DND-41 (cell line): ENCODE measurements at regions not wholly inside any gene's neighbourhood (a gene's known extent, or its start where the extent isn't known, plus 50 kb on each side); places are given as distances from the start of the nearest gene placed in this dataset.

ENCODE experiments used
- ATAC-seq: fragments of 200-7000 bp; cut with Tn5 transposase; 3 replicates; pipeline ENCODE4 v1.9.1; 2021; ENCODE audit warnings: low read depth; ENCODE audit not compliant: insufficient read depth
- DNase-seq: peaks from one replicate; pipeline ENCODE4 v3.0.0-alpha.2; 2020
- H2AFZ ChIP-seq: 2 replicates; pipeline ENCODE4 v1.6.0; 2012; ENCODE audit warnings: low read depth, low read length
- H3K27ac ChIP-seq: 2 replicates; pipeline ENCODE4 v1.5.1; 2012; ENCODE audit warnings: low read length, inconsistent platforms
- H3K27me3 ChIP-seq: fragments of 200-600 bp; sonication (generic); 2 replicates; pipeline ENCODE4 v1.6.0; 2012; ENCODE audit warnings: low read length, mild to moderate bottlenecking, inconsistent platforms; ENCODE audit not compliant: insufficient read depth, poor library complexity
- H3K36me3 ChIP-seq: 2 replicates; pipeline ENCODE4 v1.5.1; 2012; ENCODE audit warnings: low read length, inconsistent platforms; ENCODE audit not compliant: insufficient read depth
- H3K4me1 ChIP-seq: 2 replicates; pipeline ENCODE4 v1.5.1; 2012; ENCODE audit warnings: mild to moderate bottlenecking, low read length; ENCODE audit not compliant: insufficient read depth
- H3K4me2 ChIP-seq: 2 replicates; pipeline ENCODE4 v1.6.0; 2012; ENCODE audit warnings: mild to moderate bottlenecking, moderate library complexity, low read length, inconsistent platforms; ENCODE audit not compliant: insufficient read depth
- H3K4me3 ChIP-seq, 2 experiments: fragments of 200-600 bp in 1 of 2; shearing (Covaris generic) in 1 of 2; 2 replicates each; pipeline ENCODE4 v1.5.1; 2012 to 2016; ENCODE audit warnings: inconsistent platforms in 2 of 2, low read length in 2 of 2, mild to moderate bottlenecking in 2 of 2, low read depth in 1 of 2, moderate library complexity in 1 of 2
- H3K79me2 ChIP-seq: 2 replicates; pipeline ENCODE4 v1.6.0; 2012; ENCODE audit warnings: low read length, inconsistent platforms; ENCODE audit not compliant: insufficient read depth
- H3K9ac ChIP-seq: 2 replicates; pipeline ENCODE4 v1.6.0; 2012; ENCODE audit warnings: low read depth, mild to moderate bottlenecking, inconsistent platforms, low read length, moderate library complexity
- H3K9me3 ChIP-seq: 2 replicates; pipeline ENCODE4 v1.5.1; 2012; ENCODE audit warnings: low read length, moderate library complexity, mild to moderate bottlenecking, inconsistent platforms; ENCODE audit not compliant: insufficient read depth, severe bottlenecking
- H4K20me1 ChIP-seq: 2 replicates; pipeline ENCODE4 v1.6.0; 2012; ENCODE audit warnings: low read length; ENCODE audit not compliant: insufficient read depth
- EZH2 ChIP-seq: IDR thresholded peaks from 3 replicates; pipeline ENCODE4 v1.6.1; 2012; ENCODE audit warnings: borderline replicate concordance, low read depth, mild to moderate bottlenecking, moderate library complexity, low read length, inconsistent platforms; ENCODE audit not compliant: severe bottlenecking
- TF ChIP-seq, protein P1 (sequence below): IDR thresholded peaks from 2 replicates; pipeline ENCODE4 v1.5.1; 2012; ENCODE audit warnings: borderline replicate concordance, low read length, moderate library complexity, mild to moderate bottlenecking; ENCODE audit not compliant: poor library complexity, severe bottlenecking; ENCODE audit errors: extremely low read depth

DNA sequence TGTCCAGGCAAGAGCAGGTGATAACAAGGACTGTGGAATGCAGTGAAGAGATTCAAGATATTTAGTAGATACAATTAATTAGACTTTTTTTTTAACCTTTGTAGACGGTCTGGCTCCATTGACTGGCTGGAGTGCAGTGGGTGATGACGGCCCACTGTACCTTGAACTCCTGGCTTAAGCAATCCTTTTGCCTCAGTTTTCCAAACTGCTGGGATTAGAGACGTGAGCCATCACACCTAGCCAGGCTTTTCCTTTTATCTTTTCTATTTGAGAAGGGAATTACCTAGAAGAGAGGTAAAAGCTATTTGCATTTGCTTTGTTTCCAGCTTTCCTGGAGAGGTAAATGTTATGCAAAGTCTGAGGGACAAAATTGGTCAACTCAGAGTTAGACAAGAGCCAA is 213.0 kb upstream of the MAGI2 start:
- TF ChIP-seq, protein P1, sequence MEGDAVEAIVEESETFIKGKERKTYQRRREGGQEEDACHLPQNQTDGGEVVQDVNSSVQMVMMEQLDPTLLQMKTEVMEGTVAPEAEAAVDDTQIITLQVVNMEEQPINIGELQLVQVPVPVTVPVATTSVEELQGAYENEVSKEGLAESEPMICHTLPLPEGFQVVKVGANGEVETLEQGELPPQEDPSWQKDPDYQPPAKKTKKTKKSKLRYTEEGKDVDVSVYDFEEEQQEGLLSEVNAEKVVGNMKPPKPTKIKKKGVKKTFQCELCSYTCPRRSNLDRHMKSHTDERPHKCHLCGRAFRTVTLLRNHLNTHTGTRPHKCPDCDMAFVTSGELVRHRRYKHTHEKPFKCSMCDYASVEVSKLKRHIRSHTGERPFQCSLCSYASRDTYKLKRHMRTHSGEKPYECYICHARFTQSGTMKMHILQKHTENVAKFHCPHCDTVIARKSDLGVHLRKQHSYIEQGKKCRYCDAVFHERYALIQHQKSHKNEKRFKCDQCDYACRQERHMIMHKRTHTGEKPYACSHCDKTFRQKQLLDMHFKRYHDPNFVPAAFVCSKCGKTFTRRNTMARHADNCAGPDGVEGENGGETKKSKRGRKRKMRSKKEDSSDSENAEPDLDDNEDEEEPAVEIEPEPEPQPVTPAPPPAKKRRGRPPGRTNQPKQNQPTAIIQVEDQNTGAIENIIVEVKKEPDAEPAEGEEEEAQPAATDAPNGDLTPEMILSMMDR = no peak
- no peak for TF ChIP-seq EZH2
- Histone ChIP-seq H3K9ac (no peak overlapping the region), H3K79me2 (no peaks in the 10 kb centered on the region), H3K27me3 (no peaks in the 10 kb centered on the region), H3K4me2 (no peak overlapping the region), H3K4me3 (no peak overlapping the region), H2AFZ (no peak overlapping the region), H3K4me1 (no peaks in the 10 kb centered on the region), H3K27ac (no peak overlapping the region), H3K9me3 (no peaks in the 10 kb centered on the region), H3K36me3 (no peaks in the 10 kb centered on the region), H4K20me1 (no peaks in the 10 kb centered on the region)
- no peak for ATAC-seq
- DNase-seq = no peak

DNA sequence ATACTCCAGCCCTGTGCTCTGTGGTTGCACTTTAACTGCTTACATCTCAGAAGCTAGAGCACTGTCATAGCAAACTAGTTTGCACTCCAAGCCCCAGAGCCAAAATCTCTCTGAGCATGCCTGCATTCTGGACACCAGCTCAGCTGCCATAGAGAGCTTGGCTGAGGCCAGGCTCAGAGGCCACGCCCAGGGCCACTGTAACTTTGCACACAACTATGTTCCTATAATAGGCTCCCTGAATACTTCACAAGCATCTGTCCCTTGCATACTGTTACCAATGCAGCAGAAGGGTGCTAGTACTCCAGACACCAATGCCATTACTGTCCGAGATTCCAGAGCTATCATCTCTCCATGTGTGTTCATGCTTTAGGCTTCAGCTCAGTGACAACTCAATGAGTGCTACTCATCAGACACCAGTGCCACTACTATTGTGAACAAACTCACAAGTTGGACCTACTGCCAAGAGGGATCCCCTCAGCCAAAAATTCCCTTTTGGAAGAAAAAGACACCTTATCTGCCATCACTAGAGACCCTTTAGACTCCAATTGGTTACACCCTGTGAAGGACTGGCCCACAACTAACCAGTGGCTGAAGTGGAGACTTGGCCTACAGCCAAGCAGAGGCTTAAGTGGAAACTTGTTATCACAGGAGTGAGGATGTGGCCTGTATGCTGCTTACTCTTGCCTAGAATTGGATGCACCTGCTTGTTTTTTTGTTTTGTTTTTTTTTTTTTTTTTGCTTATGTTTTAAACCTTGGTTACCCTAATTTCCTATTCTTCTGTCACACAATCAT is 211.6 kb upstream of the MAGI2 start:
- Histone ChIP-seq H3K9me3 (no peaks in the 10 kb centered on the region), H3K4me1 (no peaks in the 10 kb centered on the region), H3K9ac (no peak overlapping the region)

GRCh38 chr7:79658304-79658703 is 204.8 kb upstream of the MAGI2 start:
- H3K4me3 ChIP-seq = no peak overlapping the region
- H3K4me2 ChIP-seq = no peak overlapping the region
- H3K79me2 ChIP-seq = no peaks in the 10 kb centered on the region
- no peaks in the 10 kb centered on the region for H4K20me1 ChIP-seq
- H3K9ac ChIP-seq = no peak overlapping the region
- TF ChIP-seq, protein P1 = no peak
- TF ChIP-seq EZH2 = no peak
- no peaks in the 10 kb centered on the region for H3K9me3 ChIP-seq
- no peaks in the 10 kb centered on the region for H3K27me3 ChIP-seq
- no peak overlapping the region for H2AFZ ChIP-seq
- no peaks in the 10 kb centered on the region for H3K36me3 ChIP-seq
- H3K27ac ChIP-seq = no peak overlapping the region
- no peak for ATAC-seq
- no peaks in the 10 kb centered on the region for H3K4me1 ChIP-seq
- DNase-seq = no peak

More for the DNA sequence above, 211.6 kb upstream of the MAGI2 start:
- DNase-seq = no peak
- H3K79me2 ChIP-seq = no peaks in the 10 kb centered on the region
- ATAC-seq = no peak
- H3K27me3 ChIP-seq = no peaks in the 10 kb centered on the region
- no peak for TF ChIP-seq EZH2
- TF ChIP-seq, protein P1 = no peak
- H3K36me3 ChIP-seq = no peaks in the 10 kb centered on the region
- H3K4me2 ChIP-seq = no peak overlapping the region
- no peak overlapping the region for H3K27ac ChIP-seq
- no peaks in the 10 kb centered on the region for H4K20me1 ChIP-seq
- H3K4me3 ChIP-seq = no peak overlapping the region
- H2AFZ ChIP-seq = no peak overlapping the region
